ENCODE measurements at regions not wholly inside any gene's neighbourhood (a gene's known extent, or its start where the extent isn't known, plus 50 kb on each side); places are given as distances from the start of the nearest gene placed in this dataset.
"Not testable (repeated sequence)": the region's sequence is repeated elsewhere in the genome, so short reads cannot be mapped to it uniquely, and the experiment has no call there.

DNA sequence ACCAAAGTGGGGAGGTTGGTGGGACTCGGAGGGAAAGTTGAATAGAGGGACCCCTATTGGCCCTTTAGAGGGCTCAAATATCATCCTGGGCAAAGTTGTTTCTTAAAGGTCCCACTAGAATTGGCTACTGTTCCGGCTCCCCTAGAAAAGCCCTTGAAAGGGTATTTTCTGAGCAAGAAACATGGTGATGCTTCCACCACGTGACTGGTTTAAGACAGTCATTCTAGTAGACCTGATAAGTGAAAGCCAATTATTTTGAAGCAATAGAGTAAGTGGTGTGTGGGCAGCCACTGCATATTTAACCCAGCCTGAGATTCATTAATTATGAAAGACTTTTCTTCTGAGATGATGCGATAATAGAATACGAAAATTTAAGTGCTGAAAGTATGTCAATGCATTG, 253.3 kb downstream of the BCL2L11 start:
- TF ChIP-seq, protein P1, sequence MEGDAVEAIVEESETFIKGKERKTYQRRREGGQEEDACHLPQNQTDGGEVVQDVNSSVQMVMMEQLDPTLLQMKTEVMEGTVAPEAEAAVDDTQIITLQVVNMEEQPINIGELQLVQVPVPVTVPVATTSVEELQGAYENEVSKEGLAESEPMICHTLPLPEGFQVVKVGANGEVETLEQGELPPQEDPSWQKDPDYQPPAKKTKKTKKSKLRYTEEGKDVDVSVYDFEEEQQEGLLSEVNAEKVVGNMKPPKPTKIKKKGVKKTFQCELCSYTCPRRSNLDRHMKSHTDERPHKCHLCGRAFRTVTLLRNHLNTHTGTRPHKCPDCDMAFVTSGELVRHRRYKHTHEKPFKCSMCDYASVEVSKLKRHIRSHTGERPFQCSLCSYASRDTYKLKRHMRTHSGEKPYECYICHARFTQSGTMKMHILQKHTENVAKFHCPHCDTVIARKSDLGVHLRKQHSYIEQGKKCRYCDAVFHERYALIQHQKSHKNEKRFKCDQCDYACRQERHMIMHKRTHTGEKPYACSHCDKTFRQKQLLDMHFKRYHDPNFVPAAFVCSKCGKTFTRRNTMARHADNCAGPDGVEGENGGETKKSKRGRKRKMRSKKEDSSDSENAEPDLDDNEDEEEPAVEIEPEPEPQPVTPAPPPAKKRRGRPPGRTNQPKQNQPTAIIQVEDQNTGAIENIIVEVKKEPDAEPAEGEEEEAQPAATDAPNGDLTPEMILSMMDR (conservative IDR thresholded peaks at IDR 0.05; ENCODE audit: low read length): not testable (repeated sequence)
- TF ChIP-seq EZH2phosphoT487 (IDR thresholded peaks at IDR 0.05; ENCODE audit: borderline replicate concordance, low read depth, low read length): not testable (repeated sequence)
